GM23338 (cell line): ENCODE measurements at regions not wholly inside any gene's neighbourhood (a gene's known extent, or its start where the extent isn't known, plus 50 kb on each side); places are given as distances from the start of the nearest gene placed in this dataset.

Experiments
- ATAC-seq: fragments of 200-7000 bp; cut with Tn5 transposase; 3 replicates; pipeline ENCODE4 v1.9.1; 2020
- DNase-seq: peaks from one replicate; pipeline ENCODE4 v3.0.0-alpha.2; 2015; ENCODE audit warnings: low spot score
- H2AFZ ChIP-seq: fragments of 200-600 bp; sonication (generic); 2 replicates; pipeline ENCODE4 v1.8.0; 2016; ENCODE audit warnings: antibody characterized with exemption, mild to moderate bottlenecking, moderate library complexity
- H3F3A ChIP-seq: fragments of 200-600 bp; sonication (generic); replicated peaks from 2 replicates; pipeline ENCODE4 v1.8.0; 2017; ENCODE audit warnings: antibody characterized with exemption, mixed run types, low read depth
- H3K27ac ChIP-seq: fragments of 200-600 bp; sonication (generic); 2 replicates; pipeline ENCODE4 v1.6.1; 2016; ENCODE audit warnings: low read depth
- H3K27me3 ChIP-seq: fragments of 200-600 bp; sonication (generic); 2 replicates; pipeline ENCODE4 v1.8.0; 2016; ENCODE audit warnings: mild to moderate bottlenecking, mixed run types, moderate library complexity; ENCODE audit not compliant: insufficient read depth
- H3K36me3 ChIP-seq: fragments of 200-600 bp; sonication (generic); 2 replicates; pipeline ENCODE4 v1.8.0; 2016; ENCODE audit warnings: mild to moderate bottlenecking; ENCODE audit not compliant: insufficient read depth
- H3K4me1 ChIP-seq: fragments of 200-600 bp; sonication (generic); 2 replicates; pipeline ENCODE4 v1.8.0; 2016; ENCODE audit warnings: mild to moderate bottlenecking, moderate library complexity; ENCODE audit not compliant: insufficient read depth
- H3K4me2 ChIP-seq: fragments of 200-600 bp; sonication (generic); 2 replicates; pipeline ENCODE4 v1.7.1; 2017; ENCODE audit warnings: mixed run types
- H3K4me3 ChIP-seq: fragments of 200-600 bp; sonication (generic); 2 replicates; pipeline ENCODE4 v1.6.1; 2016; ENCODE audit warnings: mixed run types
- H3K79me2 ChIP-seq: fragments of 200-600 bp; sonication (generic); replicated peaks from 2 replicates; pipeline ENCODE4 v1.8.0; 2017; ENCODE audit warnings: mild to moderate bottlenecking; ENCODE audit not compliant: insufficient read depth
- H3K9me2 ChIP-seq: fragments of 200-600 bp; sonication (generic); 2 replicates; pipeline ENCODE4 v1.8.0; 2017; ENCODE audit not compliant: insufficient read depth
- H4K20me1 ChIP-seq: fragments of 200-600 bp; sonication (generic); replicated peaks from 2 replicates; pipeline ENCODE4 v1.8.0; 2017; ENCODE audit warnings: mild to moderate bottlenecking; ENCODE audit not compliant: insufficient read depth
- H3K27ac Mint-ChIP-seq: 2 replicates; pipeline ENCODE4 v1.8.0; 2020; ENCODE audit warnings: inconsistent platforms, mild to moderate bottlenecking, moderate library complexity, mixed read lengths
- H3K27me3 Mint-ChIP-seq: 3 replicates; pipeline ENCODE4 v1.8.0; 2022; ENCODE audit warnings: low read depth, mild to moderate bottlenecking, moderate library complexity, mixed read lengths, inconsistent platforms; ENCODE audit not compliant: insufficient read depth, poor library complexity
- H3K36me3 Mint-ChIP-seq: 3 replicates; pipeline ENCODE4 v1.8.0; 2021; ENCODE audit warnings: low read depth, mild to moderate bottlenecking, inconsistent platforms, moderate library complexity, mixed read lengths
- H3K4me1 Mint-ChIP-seq: 3 replicates; pipeline ENCODE4 v1.8.0; 2020; ENCODE audit warnings: mild to moderate bottlenecking, inconsistent platforms, mixed read lengths
- H3K4me3 Mint-ChIP-seq: 3 replicates; pipeline ENCODE4 v1.8.0; 2021; ENCODE audit warnings: moderate library complexity, mild to moderate bottlenecking, inconsistent platforms, mixed read lengths
- H3K9me3 Mint-ChIP-seq: 3 replicates; pipeline ENCODE4 v1.8.0; 2020; ENCODE audit warnings: moderate library complexity, mild to moderate bottlenecking, inconsistent platforms, mixed read lengths
- CREB1 ChIP-seq: fragments of 250-450 bp; sonication (Bioruptor Pico); IDR thresholded peaks from 2 replicates; pipeline ENCODE4 v1.5.0; 2020; ENCODE audit warnings: low read depth, mild to moderate bottlenecking, moderate library complexity
- CTCF ChIP-seq, 2 experiments: fragments of 200-600 bp in 1 of 2; sonication (generic) in 1 of 2; conservative IDR thresholded peaks; 2 replicates each; pipeline versions ENCODE4 v1.5.1 to v1.6.1; 2016 to 2017; ENCODE audit warnings: antibody characterized with exemption in 2 of 2, low read depth in 2 of 2, mild to moderate bottlenecking in 2 of 2, moderate library complexity in 1 of 2
- EZH2 ChIP-seq: fragments of 200-600 bp; sonication (generic); IDR thresholded peaks from one replicate; pipeline ENCODE4 v1.8.0; 2017; ENCODE audit warnings: antibody characterized with exemption, mild to moderate bottlenecking, low read depth; ENCODE audit not compliant: unreplicated experiment
- EZH2phosphoT487 ChIP-seq: fragments of 200-600 bp; sonication (generic); IDR thresholded peaks from one replicate; pipeline ENCODE4 v1.8.1; 2018; ENCODE audit warnings: antibody characterized with exemption; ENCODE audit not compliant: unreplicated experiment
- JUNB ChIP-seq: IDR thresholded peaks from one replicate; pipeline ENCODE4 v1.6.1; 2016; ENCODE audit warnings: antibody characterized with exemption; ENCODE audit not compliant: unreplicated experiment
- NANOG ChIP-seq: IDR thresholded peaks from 2 replicates; pipeline ENCODE4 v1.6.1; 2016; ENCODE audit warnings: antibody characterized with exemption, borderline replicate concordance
- POLR2AphosphoS5 ChIP-seq: IDR thresholded peaks from 2 replicates; pipeline ENCODE4 v1.6.1; 2016; ENCODE audit warnings: antibody characterized with exemption, low read depth
- REST ChIP-seq: IDR thresholded peaks from one replicate; pipeline ENCODE4 v1.6.1; 2018; ENCODE audit warnings: antibody characterized with exemption; ENCODE audit not compliant: unreplicated experiment
- STAT1 ChIP-seq: IDR thresholded peaks from one replicate; pipeline ENCODE4 v1.6.1; 2016; ENCODE audit warnings: antibody characterized with exemption; ENCODE audit not compliant: unreplicated experiment
- ZNF114 ChIP-seq: fragments of 250-450 bp; sonication (Bioruptor Pico); IDR thresholded peaks from 2 replicates; pipeline ENCODE4 v1.5.0; 2020; ENCODE audit warnings: mild to moderate bottlenecking, moderate library complexity
- ZNF331 ChIP-seq: fragments of 250-450 bp; sonication (Bioruptor Pico); IDR thresholded peaks from 2 replicates; pipeline ENCODE4 v1.5.0; 2020; ENCODE audit warnings: low read depth, mild to moderate bottlenecking, moderate library complexity
- TF ChIP-seq, protein P1 (sequence below): fragments of 250-450 bp; sonication (Bioruptor Pico); IDR thresholded peaks from 2 replicates; pipeline ENCODE4 v1.5.0; 2020; ENCODE audit warnings: mild to moderate bottlenecking, moderate library complexity
- TF ChIP-seq, protein P2 (sequence below): IDR thresholded peaks from 2 replicates; pipeline ENCODE4 v1.6.1; 2016; ENCODE audit warnings: antibody characterized with exemption

DNA sequence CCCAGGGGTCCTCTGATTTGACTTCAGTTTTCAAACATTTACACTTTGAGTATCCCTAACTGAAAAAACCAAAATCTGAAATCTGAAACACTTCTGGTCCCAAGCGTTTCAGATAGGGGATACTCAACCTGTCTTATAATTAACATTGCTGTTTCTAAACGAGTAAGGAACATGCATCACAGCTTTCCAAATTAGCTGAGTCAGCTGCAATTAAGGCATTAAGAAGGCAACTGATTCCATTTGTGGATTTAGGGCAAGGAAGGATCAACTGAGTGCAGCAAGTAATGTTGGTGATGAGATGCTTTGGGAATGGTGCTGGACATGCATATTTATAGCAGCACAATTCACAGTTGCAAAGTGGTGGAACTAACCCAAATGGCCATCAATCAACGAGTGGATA is 168.6 kb downstream of the ACER2 start:
- H3K27me3 Mint-ChIP-seq: no peaks in the 10 kb centered on the region
- H3K27ac Mint-ChIP-seq: no peak overlapping the region
- no peak for ATAC-seq

More for the DNA sequence above, 168.6 kb downstream of the ACER2 start:
- no peaks in the 10 kb centered on the region for H3K27me3 ChIP-seq
- Mint-ChIP-seq H3K9me3 (no peaks in the 10 kb centered on the region; the same call in 2 of the 3 replicates), H3K4me1 (no peaks in the 10 kb centered on the region; the same call in 1 of the 3 replicates), H3K36me3 (peaks cover 1% of the 10 kb centered on the region; the same call in 1 of the 3 replicates), H3K4me3 (no peak overlapping the region)
- no peak for DNase-seq
- no peaks in the 10 kb centered on the region for H3K4me1 ChIP-seq
- no peaks in the 10 kb centered on the region for H3K9me2 ChIP-seq
- no peak overlapping the region for H3K27ac ChIP-seq
- H4K20me1 ChIP-seq: no peaks in the 10 kb centered on the region
- H3K4me2 ChIP-seq: no peak overlapping the region
- TF ChIP-seq, protein P1, sequence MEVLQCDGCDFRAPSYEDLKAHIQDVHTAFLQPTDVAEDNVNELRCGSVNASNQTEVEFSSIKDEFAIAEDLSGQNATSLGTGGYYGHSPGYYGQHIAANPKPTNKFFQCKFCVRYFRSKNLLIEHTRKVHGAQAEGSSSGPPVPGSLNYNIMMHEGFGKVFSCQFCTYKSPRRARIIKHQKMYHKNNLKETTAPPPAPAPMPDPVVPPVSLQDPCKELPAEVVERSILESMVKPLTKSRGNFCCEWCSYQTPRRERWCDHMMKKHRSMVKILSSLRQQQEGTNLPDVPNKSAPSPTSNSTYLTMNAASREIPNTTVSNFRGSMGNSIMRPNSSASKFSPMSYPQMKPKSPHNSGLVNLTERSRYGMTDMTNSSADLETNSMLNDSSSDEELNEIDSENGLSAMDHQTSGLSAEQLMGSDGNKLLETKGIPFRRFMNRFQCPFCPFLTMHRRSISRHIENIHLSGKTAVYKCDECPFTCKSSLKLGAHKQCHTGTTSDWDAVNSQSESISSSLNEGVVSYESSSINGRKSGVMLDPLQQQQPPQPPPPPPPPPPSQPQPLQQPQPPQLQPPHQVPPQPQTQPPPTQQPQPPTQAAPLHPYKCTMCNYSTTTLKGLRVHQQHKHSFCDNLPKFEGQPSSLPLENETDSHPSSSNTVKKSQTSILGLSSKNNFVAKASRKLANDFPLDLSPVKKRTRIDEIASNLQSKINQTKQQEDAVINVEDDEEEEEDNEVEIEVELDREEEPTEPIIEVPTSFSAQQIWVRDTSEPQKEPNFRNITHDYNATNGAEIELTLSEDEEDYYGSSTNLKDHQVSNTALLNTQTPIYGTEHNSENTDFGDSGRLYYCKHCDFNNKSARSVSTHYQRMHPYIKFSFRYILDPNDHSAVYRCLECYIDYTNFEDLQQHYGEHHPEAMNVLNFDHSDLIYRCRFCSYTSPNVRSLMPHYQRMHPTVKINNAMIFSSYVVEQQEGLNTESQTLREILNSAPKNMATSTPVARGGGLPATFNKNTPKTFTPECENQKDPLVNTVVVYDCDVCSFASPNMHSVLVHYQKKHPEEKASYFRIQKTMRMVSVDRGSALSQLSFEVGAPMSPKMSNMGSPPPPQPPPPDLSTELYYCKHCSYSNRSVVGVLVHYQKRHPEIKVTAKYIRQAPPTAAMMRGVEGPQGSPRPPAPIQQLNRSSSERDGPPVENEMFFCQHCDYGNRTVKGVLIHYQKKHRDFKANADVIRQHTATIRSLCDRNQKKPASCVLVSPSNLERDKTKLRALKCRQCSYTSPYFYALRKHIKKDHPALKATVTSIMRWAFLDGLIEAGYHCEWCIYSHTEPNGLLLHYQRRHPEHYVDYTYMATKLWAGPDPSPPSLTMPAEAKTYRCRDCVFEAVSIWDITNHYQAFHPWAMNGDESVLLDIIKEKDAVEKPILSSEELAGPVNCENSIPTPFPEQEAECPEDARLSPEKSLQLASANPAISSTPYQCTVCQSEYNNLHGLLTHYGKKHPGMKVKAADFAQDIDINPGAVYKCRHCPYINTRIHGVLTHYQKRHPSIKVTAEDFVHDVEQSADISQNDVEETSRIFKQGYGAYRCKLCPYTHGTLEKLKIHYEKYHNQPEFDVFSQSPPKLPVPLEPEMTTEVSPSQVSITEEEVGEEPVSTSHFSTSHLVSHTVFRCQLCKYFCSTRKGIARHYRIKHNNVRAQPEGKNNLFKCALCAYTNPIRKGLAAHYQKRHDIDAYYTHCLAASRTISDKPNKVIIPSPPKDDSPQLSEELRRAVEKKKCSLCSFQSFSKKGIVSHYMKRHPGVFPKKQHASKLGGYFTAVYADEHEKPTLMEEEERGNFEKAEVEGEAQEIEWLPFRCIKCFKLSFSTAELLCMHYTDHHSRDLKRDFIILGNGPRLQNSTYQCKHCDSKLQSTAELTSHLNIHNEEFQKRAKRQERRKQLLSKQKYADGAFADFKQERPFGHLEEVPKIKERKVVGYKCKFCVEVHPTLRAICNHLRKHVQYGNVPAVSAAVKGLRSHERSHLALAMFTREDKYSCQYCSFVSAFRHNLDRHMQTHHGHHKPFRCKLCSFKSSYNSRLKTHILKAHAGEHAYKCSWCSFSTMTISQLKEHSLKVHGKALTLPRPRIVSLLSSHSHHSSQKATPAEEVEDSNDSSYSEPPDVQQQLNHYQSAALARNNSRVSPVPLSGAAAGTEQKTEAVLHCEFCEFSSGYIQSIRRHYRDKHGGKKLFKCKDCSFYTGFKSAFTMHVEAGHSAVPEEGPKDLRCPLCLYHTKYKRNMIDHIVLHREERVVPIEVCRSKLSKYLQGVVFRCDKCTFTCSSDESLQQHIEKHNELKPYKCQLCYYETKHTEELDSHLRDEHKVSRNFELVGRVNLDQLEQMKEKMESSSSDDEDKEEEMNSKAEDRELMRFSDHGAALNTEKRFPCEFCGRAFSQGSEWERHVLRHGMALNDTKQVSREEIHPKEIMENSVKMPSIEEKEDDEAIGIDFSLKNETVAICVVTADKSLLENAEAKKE (CRISPR knock-in tag): no peak
- TF ChIP-seq ZNF114 (CRISPR knock-in tag) (no peak), STAT1 (no peak), REST (no peak), CREB1 (CRISPR knock-in tag) (no peak), EZH2 (no peak), CTCF (conservative IDR thresholded peaks at IDR 0.05; ENCODE audit: low read depth in 2 of 2) (no peak), POLR2AphosphoS5 (no peak), ZNF331 (CRISPR knock-in tag) (no peak), EZH2phosphoT487 (no peak), NANOG (no peak), JUNB (no peak)
- TF ChIP-seq, protein P2, sequence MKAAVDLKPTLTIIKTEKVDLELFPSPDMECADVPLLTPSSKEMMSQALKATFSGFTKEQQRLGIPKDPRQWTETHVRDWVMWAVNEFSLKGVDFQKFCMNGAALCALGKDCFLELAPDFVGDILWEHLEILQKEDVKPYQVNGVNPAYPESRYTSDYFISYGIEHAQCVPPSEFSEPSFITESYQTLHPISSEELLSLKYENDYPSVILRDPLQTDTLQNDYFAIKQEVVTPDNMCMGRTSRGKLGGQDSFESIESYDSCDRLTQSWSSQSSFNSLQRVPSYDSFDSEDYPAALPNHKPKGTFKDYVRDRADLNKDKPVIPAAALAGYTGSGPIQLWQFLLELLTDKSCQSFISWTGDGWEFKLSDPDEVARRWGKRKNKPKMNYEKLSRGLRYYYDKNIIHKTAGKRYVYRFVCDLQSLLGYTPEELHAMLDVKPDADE: no peak
- H3K36me3 ChIP-seq: no peaks in the 10 kb centered on the region
- no peaks in the 10 kb centered on the region for H3F3A ChIP-seq
- no peak overlapping the region for H2AFZ ChIP-seq
- H3K79me2 ChIP-seq: no peaks in the 10 kb centered on the region
- H3K4me3 ChIP-seq: no peak overlapping the region
